HEK293T (cell line): ENCODE measurements at regions not wholly inside any gene's neighbourhood (a gene's known extent, or its start where the extent isn't known, plus 50 kb on each side); places are given as distances from the start of the nearest gene placed in this dataset.

Source experiments
- BHLHE40 ChIP-seq: fragments of 450-650 bp; IDR thresholded peaks from 2 replicates; pipeline ENCODE4 v1.6.1; 2016; ENCODE audit warnings: mild to moderate bottlenecking, moderate library complexity, borderline replicate concordance
- ELF4 ChIP-seq: fragments of 450-650 bp; IDR thresholded peaks from 2 replicates; pipeline ENCODE4 v1.6.1; 2017; ENCODE audit warnings: antibody characterized with exemption
- FOXA1 ChIP-seq: fragments of 450-650 bp; IDR thresholded peaks from 2 replicates; pipeline ENCODE4 v1.6.1; 2016; ENCODE audit warnings: mild to moderate bottlenecking
- FOXK2 ChIP-seq: fragments of 450-650 bp; IDR thresholded peaks from 2 replicates; pipeline ENCODE4 v1.6.1; 2016; ENCODE audit warnings: mild to moderate bottlenecking
- FOXM1 ChIP-seq: fragments of 450-650 bp; IDR thresholded peaks from 2 replicates; pipeline ENCODE4 v1.6.1; 2017; ENCODE audit warnings: mild to moderate bottlenecking, borderline replicate concordance
- HDGF ChIP-seq: fragments of 450-650 bp; IDR thresholded peaks from 2 replicates; pipeline ENCODE4 v1.6.1; 2017; ENCODE audit warnings: antibody characterized with exemption, borderline replicate concordance
- L3MBTL2 ChIP-seq: fragments of 450-650 bp; conservative IDR thresholded peaks from 2 replicates; pipeline ENCODE4 v1.6.1; 2016; ENCODE audit warnings: mild to moderate bottlenecking
- LEF1 ChIP-seq: fragments of 450-650 bp; IDR thresholded peaks from 2 replicates; pipeline ENCODE4 v1.6.1; 2017; ENCODE audit warnings: mild to moderate bottlenecking, borderline replicate concordance
- NFRKB ChIP-seq: fragments of 450-650 bp; IDR thresholded peaks from 2 replicates; pipeline ENCODE4 v1.6.1; 2016; ENCODE audit warnings: mild to moderate bottlenecking, moderate library complexity
- SP1 ChIP-seq: fragments of 450-650 bp; IDR thresholded peaks from 2 replicates; pipeline ENCODE4 v1.6.1; 2017
- SUZ12 ChIP-seq: fragments of 450-650 bp; IDR thresholded peaks from 2 replicates; pipeline ENCODE4 v1.6.1; 2016; ENCODE audit warnings: mild to moderate bottlenecking
- TARDBP ChIP-seq: fragments of 450-650 bp; IDR thresholded peaks from 2 replicates; pipeline ENCODE4 v1.6.1; 2016
- ZNF384 ChIP-seq: fragments of 450-650 bp; IDR thresholded peaks from 2 replicates; pipeline ENCODE4 v1.6.1; 2016
- TF ChIP-seq, protein P1 (sequence below): fragments of 450-650 bp; IDR thresholded peaks from 2 replicates; pipeline ENCODE4 v1.6.1; 2016

- no peak for TF ChIP-seq FOXA1
- no peak for TF ChIP-seq SP1
- no peak for TF ChIP-seq TARDBP
- TF ChIP-seq FOXM1: no peak
- no peak for TF ChIP-seq NFRKB
- no peak for TF ChIP-seq BHLHE40
- TF ChIP-seq ELF4: no peak
- no peak for TF ChIP-seq FOXK2
- no peak for TF ChIP-seq ZNF384
- no peak for TF ChIP-seq HDGF
- no peak for TF ChIP-seq SUZ12
- no peak for TF ChIP-seq LEF1
- TF ChIP-seq L3MBTL2: no peak
- TF ChIP-seq, protein P1, sequence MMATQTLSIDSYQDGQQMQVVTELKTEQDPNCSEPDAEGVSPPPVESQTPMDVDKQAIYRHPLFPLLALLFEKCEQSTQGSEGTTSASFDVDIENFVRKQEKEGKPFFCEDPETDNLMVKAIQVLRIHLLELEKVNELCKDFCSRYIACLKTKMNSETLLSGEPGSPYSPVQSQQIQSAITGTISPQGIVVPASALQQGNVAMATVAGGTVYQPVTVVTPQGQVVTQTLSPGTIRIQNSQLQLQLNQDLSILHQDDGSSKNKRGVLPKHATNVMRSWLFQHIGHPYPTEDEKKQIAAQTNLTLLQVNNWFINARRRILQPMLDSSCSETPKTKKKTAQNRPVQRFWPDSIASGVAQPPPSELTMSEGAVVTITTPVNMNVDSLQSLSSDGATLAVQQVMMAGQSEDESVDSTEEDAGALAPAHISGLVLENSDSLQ: no peak
Observed at GRCh38 chr12:27183342-27183741, 60.7 kb upstream of the STK38L start.
